ENCODE measurements at regions not wholly inside any gene's neighbourhood (a gene's known extent, or its start where the extent isn't known, plus 50 kb on each side); places are given as distances from the start of the nearest gene placed in this dataset.

DNA sequence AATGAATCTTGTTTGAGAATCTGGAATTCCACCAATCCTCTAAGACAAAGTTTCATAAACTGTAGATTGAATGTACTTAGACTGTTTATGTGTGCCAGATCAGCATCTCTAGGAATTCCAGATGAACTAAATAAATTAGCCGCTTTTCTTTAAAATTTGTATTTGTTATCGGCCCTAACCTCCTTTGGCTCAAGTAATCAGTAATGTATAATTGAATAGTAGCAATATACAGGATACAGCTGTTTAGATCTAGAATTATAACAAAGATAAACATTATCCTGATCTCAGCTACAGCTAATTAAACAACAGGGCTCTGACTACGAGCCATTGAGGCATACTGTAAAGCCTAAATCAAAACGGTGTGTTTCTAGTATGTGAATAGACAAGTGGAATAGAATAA is 120.3 kb downstream of the CYB561 start:
- no peak overlapping the region for H3K27ac Mint-ChIP-seq
- ChIA-PET CTCF (interaction anchor here (0.6 to 1.0 kb wide), 2 partner anchors 81 to 189 kb away, joined by 3 read pairs; no protein-coding TSS in a partner anchor), POLR2A (no interaction called here)
- no peak for ATAC-seq
- no peaks in the 10 kb centered on the region for H3K9me3 Mint-ChIP-seq
- no peak for DNase-seq (ENCODE audit: low spot score)
- no peak overlapping the region for H3K4me3 Mint-ChIP-seq
- H3K27me3 Mint-ChIP-seq (ENCODE audit: low read depth): no peaks in the 10 kb centered on the region
- H3K36me3 Mint-ChIP-seq: no peaks in the 10 kb centered on the region
- H3K4me1 Mint-ChIP-seq: no peaks in the 10 kb centered on the region
- TF ChIP-seq JUN (CRISPR knock-in tag; IDR thresholded peaks at IDR 0.05) (no peak), SP1 (CRISPR knock-in tag; conservative IDR thresholded peaks at IDR 0.05) (no peak), SOX15 (CRISPR knock-in tag; IDR thresholded peaks at IDR 0.05) (no peak), GRHL2 (CRISPR knock-in tag; IDR thresholded peaks at IDR 0.05; ENCODE audit: insufficient replicate concordance, severe bottlenecking) (no peak), ZNF423 (CRISPR knock-in tag; IDR thresholded peaks at IDR 0.05) (no peak), NR1H2 (CRISPR knock-in tag; IDR thresholded peaks at IDR 0.05) (no peak), ZSCAN18 (CRISPR knock-in tag; IDR thresholded peaks at IDR 0.05) (no peak), ZMAT4 (CRISPR knock-in tag; IDR thresholded peaks at IDR 0.05) (no peak)
- TF ChIP-seq, protein P1, sequence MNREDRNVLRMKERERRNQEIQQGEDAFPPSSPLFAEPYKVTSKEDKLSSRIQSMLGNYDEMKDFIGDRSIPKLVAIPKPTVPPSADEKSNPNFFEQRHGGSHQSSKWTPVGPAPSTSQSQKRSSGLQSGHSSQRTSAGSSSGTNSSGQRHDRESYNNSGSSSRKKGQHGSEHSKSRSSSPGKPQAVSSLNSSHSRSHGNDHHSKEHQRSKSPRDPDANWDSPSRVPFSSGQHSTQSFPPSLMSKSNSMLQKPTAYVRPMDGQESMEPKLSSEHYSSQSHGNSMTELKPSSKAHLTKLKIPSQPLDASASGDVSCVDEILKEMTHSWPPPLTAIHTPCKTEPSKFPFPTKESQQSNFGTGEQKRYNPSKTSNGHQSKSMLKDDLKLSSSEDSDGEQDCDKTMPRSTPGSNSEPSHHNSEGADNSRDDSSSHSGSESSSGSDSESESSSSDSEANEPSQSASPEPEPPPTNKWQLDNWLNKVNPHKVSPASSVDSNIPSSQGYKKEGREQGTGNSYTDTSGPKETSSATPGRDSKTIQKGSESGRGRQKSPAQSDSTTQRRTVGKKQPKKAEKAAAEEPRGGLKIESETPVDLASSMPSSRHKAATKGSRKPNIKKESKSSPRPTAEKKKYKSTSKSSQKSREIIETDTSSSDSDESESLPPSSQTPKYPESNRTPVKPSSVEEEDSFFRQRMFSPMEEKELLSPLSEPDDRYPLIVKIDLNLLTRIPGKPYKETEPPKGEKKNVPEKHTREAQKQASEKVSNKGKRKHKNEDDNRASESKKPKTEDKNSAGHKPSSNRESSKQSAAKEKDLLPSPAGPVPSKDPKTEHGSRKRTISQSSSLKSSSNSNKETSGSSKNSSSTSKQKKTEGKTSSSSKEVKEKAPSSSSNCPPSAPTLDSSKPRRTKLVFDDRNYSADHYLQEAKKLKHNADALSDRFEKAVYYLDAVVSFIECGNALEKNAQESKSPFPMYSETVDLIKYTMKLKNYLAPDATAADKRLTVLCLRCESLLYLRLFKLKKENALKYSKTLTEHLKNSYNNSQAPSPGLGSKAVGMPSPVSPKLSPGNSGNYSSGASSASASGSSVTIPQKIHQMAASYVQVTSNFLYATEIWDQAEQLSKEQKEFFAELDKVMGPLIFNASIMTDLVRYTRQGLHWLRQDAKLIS (CRISPR knock-in tag; IDR thresholded peaks at IDR 0.05; ENCODE audit: borderline replicate concordance): no peak

DNA sequence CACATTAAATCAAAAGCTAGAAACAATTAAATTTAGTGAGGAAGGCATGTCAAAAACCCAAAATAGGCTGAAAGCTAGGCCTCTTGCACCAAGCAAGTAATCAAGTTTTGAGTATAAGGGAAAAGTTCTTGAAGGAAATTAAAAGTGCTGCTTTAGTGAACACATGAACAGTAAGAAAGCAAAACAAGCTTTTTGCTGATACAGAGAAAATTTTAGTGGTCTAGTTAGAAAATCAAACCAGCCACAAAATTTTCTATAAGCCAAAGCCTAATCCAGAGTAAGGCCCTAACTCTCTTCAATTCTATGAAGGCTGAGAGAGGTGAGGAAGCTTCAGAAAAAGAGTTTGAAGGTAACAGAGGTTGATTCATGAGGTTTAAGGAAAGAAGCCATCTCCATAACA is 116.2 kb downstream of the CYB561 start:
- POLR2A ChIA-PET: no interaction called here
- DNase-seq (ENCODE audit: low spot score) (no peak), ATAC-seq (no peak)
- CTCF ChIA-PET: no interaction called here
- no peaks in the 10 kb centered on the region for H3K27me3 Mint-ChIP-seq (ENCODE audit: low read depth)
- H3K9me3 Mint-ChIP-seq: no peaks in the 10 kb centered on the region
- H3K4me1 Mint-ChIP-seq: no peaks in the 10 kb centered on the region
- no peaks in the 10 kb centered on the region for H3K36me3 Mint-ChIP-seq
- no peak overlapping the region for H3K4me3 Mint-ChIP-seq
- H3K27ac Mint-ChIP-seq: no peak overlapping the region
- TF ChIP-seq, protein P2, sequence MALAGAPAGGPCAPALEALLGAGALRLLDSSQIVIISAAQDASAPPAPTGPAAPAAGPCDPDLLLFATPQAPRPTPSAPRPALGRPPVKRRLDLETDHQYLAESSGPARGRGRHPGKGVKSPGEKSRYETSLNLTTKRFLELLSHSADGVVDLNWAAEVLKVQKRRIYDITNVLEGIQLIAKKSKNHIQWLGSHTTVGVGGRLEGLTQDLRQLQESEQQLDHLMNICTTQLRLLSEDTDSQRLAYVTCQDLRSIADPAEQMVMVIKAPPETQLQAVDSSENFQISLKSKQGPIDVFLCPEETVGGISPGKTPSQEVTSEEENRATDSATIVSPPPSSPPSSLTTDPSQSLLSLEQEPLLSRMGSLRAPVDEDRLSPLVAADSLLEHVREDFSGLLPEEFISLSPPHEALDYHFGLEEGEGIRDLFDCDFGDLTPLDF (CRISPR knock-in tag; IDR thresholded peaks at IDR 0.05): no peak
- no peak for TF ChIP-seq TP53 (CRISPR knock-in tag; IDR thresholded peaks at IDR 0.05)
- no peak for TF ChIP-seq NR3C1 (CRISPR knock-in tag; conservative IDR thresholded peaks at IDR 0.05; ENCODE audit: low read depth)
- TF ChIP-seq OVOL2 (CRISPR knock-in tag; IDR thresholded peaks at IDR 0.05; ENCODE audit: borderline replicate concordance): no peak
- no peak for TF ChIP-seq MAX (CRISPR knock-in tag; IDR thresholded peaks at IDR 0.05)
- TF ChIP-seq ZNF532 (CRISPR knock-in tag; IDR thresholded peaks at IDR 0.05; ENCODE audit: borderline replicate concordance): no peak
- TF ChIP-seq, protein P3, sequence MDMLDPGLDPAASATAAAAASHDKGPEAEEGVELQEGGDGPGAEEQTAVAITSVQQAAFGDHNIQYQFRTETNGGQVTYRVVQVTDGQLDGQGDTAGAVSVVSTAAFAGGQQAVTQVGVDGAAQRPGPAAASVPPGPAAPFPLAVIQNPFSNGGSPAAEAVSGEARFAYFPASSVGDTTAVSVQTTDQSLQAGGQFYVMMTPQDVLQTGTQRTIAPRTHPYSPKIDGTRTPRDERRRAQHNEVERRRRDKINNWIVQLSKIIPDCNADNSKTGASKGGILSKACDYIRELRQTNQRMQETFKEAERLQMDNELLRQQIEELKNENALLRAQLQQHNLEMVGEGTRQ (CRISPR knock-in tag; IDR thresholded peaks at IDR 0.05): no peak
- no peak for TF ChIP-seq ZNF671 (CRISPR knock-in tag; IDR thresholded peaks at IDR 0.05)
- TF ChIP-seq FOXP4 (CRISPR knock-in tag; IDR thresholded peaks at IDR 0.05): no peak
- no peak for TF ChIP-seq ATF1 (CRISPR knock-in tag; IDR thresholded peaks at IDR 0.05)
- TF ChIP-seq CBFB (CRISPR knock-in tag; IDR thresholded peaks at IDR 0.05; ENCODE audit: low read depth): no peak

All from WTC11 (cell line).